ENCODE measurements at regions not wholly inside any gene's neighbourhood (a gene's known extent, or its start where the extent isn't known, plus 50 kb on each side); places are given as distances from the start of the nearest gene placed in this dataset.

DNA sequence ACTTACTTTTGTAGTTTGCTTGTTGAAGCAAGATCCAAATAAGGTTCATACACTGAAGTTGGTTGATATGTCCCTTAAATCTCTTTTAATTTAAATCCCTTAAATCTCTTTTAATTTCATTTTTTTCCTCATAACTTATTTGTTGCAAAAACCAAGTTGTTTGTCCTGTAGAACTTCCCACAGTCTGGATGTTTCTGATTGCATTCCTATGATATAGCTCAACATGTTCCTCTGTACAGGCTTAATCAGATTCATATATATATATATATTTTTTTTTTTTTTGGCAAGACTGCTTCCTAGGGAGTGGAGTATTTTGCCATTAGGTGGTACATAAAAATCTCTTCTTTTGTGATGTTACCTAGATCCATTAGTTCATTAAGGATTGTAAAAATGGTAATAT is 174.9 kb upstream of the MKLN1 start:
- DNase-seq (ENCODE audit: low read depth, low spot score) (no peak), ATAC-seq (no peak)
- CTCF ChIA-PET, result interaction anchor here (0.8 kb wide), 1 partner anchor 255 kb away, joined by 3 read pairs; no protein-coding TSS in a partner anchor
- Histone ChIP-seq H3K9ac (ENCODE audit: low read length) (no peak overlapping the region), H3K27ac (ENCODE audit: low read depth, low read length) (no peak overlapping the region), H3K27me3 (ENCODE audit: insufficient read depth, low read length) (no peaks in the 10 kb centered on the region), H3K4me3 (replicated peaks in 1 of 2; ENCODE audit: low read depth in 1 of 2, low read length in 2 of 2) (no peak overlapping the region), H3K36me3 (ENCODE audit: control insufficient read depth in 1 of 2, insufficient read depth in 2 of 2, low read length in 2 of 2) (no peaks in the 10 kb centered on the region), H3K9me2 (ENCODE audit: insufficient read depth) (no peaks in the 10 kb centered on the region), H3K4me2 (ENCODE audit: low read length) (no peak overlapping the region), H4K20me1 (ENCODE audit: insufficient read depth) (no peaks in the 10 kb centered on the region), H3K79me2 (ENCODE audit: insufficient read depth, low read length) (no peaks in the 10 kb centered on the region), H3K4me1 (ENCODE audit: control insufficient read depth in 1 of 2, insufficient read depth in 2 of 2, low read length in 2 of 2) (peaks cover 5% of the 10 kb centered on the region in 2 experiments; a peak in 2 of 4 replicates), H3K9me3 (ENCODE audit: control insufficient read depth in 1 of 2, insufficient read depth in 1 of 2, low read depth in 1 of 2, low read length in 2 of 2) (no peaks in the 10 kb centered on the region), H2AFZ (ENCODE audit: low read depth, low read length, poor library complexity, severe bottlenecking) (no peak overlapping the region)
- POLR2A ChIA-PET, result no interaction called here
- intact Hi-C loops (cut with micrococcal nuclease), result no loop called here
- RAD21 ChIA-PET (ENCODE audit: low non-redundant PET in 1 of 2, low total read pairs in 2 of 2, uncharacterized antibody in 2 of 2, unreplicated experiment in 2 of 2), result no interaction called here
- no TSS peak for BruUV-seq (replicated peaks)
- TF ChIP-seq CBX3 (IDR thresholded peaks at IDR 0.05; ENCODE audit: low read depth) (no peak), ZFX (IDR thresholded peaks at IDR 0.05) (no peak), FOSL1 (IDR thresholded peaks at IDR 0.05; ENCODE audit: low read depth) (no peak), SIN3A (IDR thresholded peaks at IDR 0.05; ENCODE audit: low read depth) (no peak), EZH2phosphoT487 (IDR thresholded peaks at IDR 0.05; ENCODE audit: borderline replicate concordance) (no peak), EGR1 (IDR thresholded peaks at IDR 0.05; ENCODE audit: low read depth) (no peak), ELF1 (IDR thresholded peaks at IDR 0.05; ENCODE audit: borderline replicate concordance, low read depth) (no peak), SP1 (IDR thresholded peaks at IDR 0.05; ENCODE audit: low read depth) (no peak), RAD21 (IDR thresholded peaks at IDR 0.05; ENCODE audit: low read depth) (no peak)
- TF ChIP-seq, protein P1, sequence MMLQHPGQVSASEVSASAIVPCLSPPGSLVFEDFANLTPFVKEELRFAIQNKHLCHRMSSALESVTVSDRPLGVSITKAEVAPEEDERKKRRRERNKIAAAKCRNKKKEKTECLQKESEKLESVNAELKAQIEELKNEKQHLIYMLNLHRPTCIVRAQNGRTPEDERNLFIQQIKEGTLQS (IDR thresholded peaks at IDR 0.05), result no peak

DNA sequence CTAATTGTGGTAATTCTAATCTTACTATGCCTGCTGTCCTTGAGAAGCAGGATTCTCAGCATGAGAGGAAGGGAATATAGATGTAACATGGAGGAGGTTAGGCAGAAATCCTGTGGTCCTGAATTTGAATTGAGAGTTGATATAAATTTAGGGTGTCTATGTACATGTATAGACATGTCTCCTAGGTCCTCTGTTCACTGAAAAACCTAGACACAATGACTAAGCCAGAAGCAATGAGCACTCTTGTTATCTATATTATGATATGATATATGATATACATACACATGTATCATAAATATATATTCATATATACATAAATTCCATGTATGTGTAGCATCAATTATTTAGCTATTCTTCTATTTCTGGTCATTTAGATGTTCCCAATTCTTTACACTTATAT is 173.3 kb upstream of the MKLN1 start:
- ChIA-PET CTCF (no interaction called here), RAD21 (ENCODE audit: low non-redundant PET in 1 of 2, low total read pairs in 2 of 2, uncharacterized antibody in 2 of 2, unreplicated experiment in 2 of 2) (no interaction called here), POLR2A (no interaction called here)
- H3K9me2 ChIP-seq (ENCODE audit: insufficient read depth), result no peaks in the 10 kb centered on the region
- intact Hi-C loops (cut with micrococcal nuclease), result no loop called here
- no peaks in the 10 kb centered on the region for H4K20me1 ChIP-seq (ENCODE audit: insufficient read depth)
- H3K9ac ChIP-seq (ENCODE audit: low read length), result no peak overlapping the region
- no peak overlapping the region for H2AFZ ChIP-seq (ENCODE audit: low read depth, low read length, poor library complexity, severe bottlenecking)
- H3K79me2 ChIP-seq (ENCODE audit: insufficient read depth, low read length), result no peaks in the 10 kb centered on the region
- BruUV-seq (replicated peaks), result no TSS peak
- peaks cover 7 to 8% of the 10 kb centered on the region in 2 experiments; a peak in 2 of 4 replicates for H3K4me1 ChIP-seq (ENCODE audit: control insufficient read depth in 1 of 2, insufficient read depth in 2 of 2, low read length in 2 of 2)
- H3K36me3 ChIP-seq (ENCODE audit: control insufficient read depth in 1 of 2, insufficient read depth in 2 of 2, low read length in 2 of 2), result no peaks in the 10 kb centered on the region
- H3K27ac ChIP-seq (ENCODE audit: low read depth, low read length), result no peak overlapping the region
- H3K4me2 ChIP-seq (ENCODE audit: low read length), result no peak overlapping the region
- no peak overlapping the region for H3K4me3 ChIP-seq (replicated peaks in 1 of 2; ENCODE audit: low read depth in 1 of 2, low read length in 2 of 2)
- no peak for ATAC-seq
- no peak for DNase-seq (ENCODE audit: low read depth, low spot score)
- H3K27me3 ChIP-seq (ENCODE audit: insufficient read depth, low read length), result no peaks in the 10 kb centered on the region
- H3K9me3 ChIP-seq (ENCODE audit: control insufficient read depth in 1 of 2, insufficient read depth in 1 of 2, low read depth in 1 of 2, low read length in 2 of 2), result no peaks in the 10 kb centered on the region
- TF ChIP-seq JUND (IDR thresholded peaks at IDR 0.05) (no peak), SIN3A (IDR thresholded peaks at IDR 0.05; ENCODE audit: low read depth) (no peak), CBX3 (IDR thresholded peaks at IDR 0.05; ENCODE audit: low read depth) (no peak), ZNF274 (IDR thresholded peaks at IDR 0.05; ENCODE audit: low read depth, low read length) (no peak), FOSL1 (IDR thresholded peaks at IDR 0.05; ENCODE audit: low read depth) (no peak), SRF (IDR thresholded peaks at IDR 0.05; ENCODE audit: low read depth) (no peak), ELF1 (IDR thresholded peaks at IDR 0.05; ENCODE audit: borderline replicate concordance, low read depth) (no peak), SP1 (IDR thresholded peaks at IDR 0.05; ENCODE audit: low read depth) (no peak), EZH2phosphoT487 (IDR thresholded peaks at IDR 0.05; ENCODE audit: borderline replicate concordance) (no peak), TCF7L2 (IDR thresholded peaks at IDR 0.05; ENCODE audit: borderline replicate concordance, extremely low read depth, insufficient read depth, insufficient read length) (no peak), POLR2AphosphoS5 (IDR thresholded peaks at IDR 0.05; ENCODE audit: low read depth, low read length) (no peak), YY1 (IDR thresholded peaks at IDR 0.05; ENCODE audit: extremely low read depth, insufficient replicate concordance, low read depth, low read length) (no peak)
- TF ChIP-seq, protein P2, sequence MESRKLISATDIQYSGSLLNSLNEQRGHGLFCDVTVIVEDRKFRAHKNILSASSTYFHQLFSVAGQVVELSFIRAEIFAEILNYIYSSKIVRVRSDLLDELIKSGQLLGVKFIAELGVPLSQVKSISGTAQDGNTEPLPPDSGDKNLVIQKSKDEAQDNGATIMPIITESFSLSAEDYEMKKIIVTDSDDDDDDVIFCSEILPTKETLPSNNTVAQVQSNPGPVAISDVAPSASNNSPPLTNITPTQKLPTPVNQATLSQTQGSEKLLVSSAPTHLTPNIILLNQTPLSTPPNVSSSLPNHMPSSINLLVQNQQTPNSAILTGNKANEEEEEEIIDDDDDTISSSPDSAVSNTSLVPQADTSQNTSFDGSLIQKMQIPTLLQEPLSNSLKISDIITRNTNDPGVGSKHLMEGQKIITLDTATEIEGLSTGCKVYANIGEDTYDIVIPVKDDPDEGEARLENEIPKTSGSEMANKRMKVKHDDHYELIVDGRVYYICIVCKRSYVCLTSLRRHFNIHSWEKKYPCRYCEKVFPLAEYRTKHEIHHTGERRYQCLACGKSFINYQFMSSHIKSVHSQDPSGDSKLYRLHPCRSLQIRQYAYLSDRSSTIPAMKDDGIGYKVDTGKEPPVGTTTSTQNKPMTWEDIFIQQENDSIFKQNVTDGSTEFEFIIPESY (IDR thresholded peaks at IDR 0.05; ENCODE audit: extremely low read depth, insufficient replicate concordance, low read length), result no peak
- TF ChIP-seq, protein P3, sequence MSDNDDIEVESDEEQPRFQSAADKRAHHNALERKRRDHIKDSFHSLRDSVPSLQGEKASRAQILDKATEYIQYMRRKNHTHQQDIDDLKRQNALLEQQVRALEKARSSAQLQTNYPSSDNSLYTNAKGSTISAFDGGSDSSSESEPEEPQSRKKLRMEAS (IDR thresholded peaks at IDR 0.05), result no peak
- TF ChIP-seq, protein P1 (IDR thresholded peaks at IDR 0.05), result no peak
